Type B pancreatic cell (in vitro differentiated cells): ENCODE measurements at regions not wholly inside any gene's neighbourhood (a gene's known extent, or its start where the extent isn't known, plus 50 kb on each side); places are given as distances from the start of the nearest gene placed in this dataset.
"Not testable (repeated sequence)": the region's sequence is repeated elsewhere in the genome, so short reads cannot be mapped to it uniquely, and the experiment has no call there.

Experiments used
- DNase-seq: peaks from one replicate; pipeline ENCODE4 v3.0.0; 2021; ENCODE audit warnings: mixed read lengths; ENCODE audit not compliant: unreplicated experiment; ENCODE audit errors: extremely low spot score
- H3K27ac Mint-ChIP-seq: 2 replicates; pipeline ENCODE4 v1.8.0; 2021; ENCODE audit warnings: mild to moderate bottlenecking, mixed read lengths
- H3K27me3 Mint-ChIP-seq: 2 replicates; pipeline ENCODE4 v1.8.0; 2021; ENCODE audit warnings: mixed read lengths
- H3K36me3 Mint-ChIP-seq: 2 replicates; pipeline ENCODE4 v1.8.0; 2021; ENCODE audit warnings: mixed read lengths
- H3K4me1 Mint-ChIP-seq: one replicate; pipeline ENCODE4 v1.8.0; 2021; ENCODE audit warnings: mixed read lengths; ENCODE audit not compliant: unreplicated experiment
- H3K4me3 Mint-ChIP-seq: 2 replicates; pipeline ENCODE4 v1.8.0; 2021; ENCODE audit warnings: mild to moderate bottlenecking, mixed read lengths
- H3K9me3 Mint-ChIP-seq: 2 replicates; pipeline ENCODE4 v1.8.0; 2021; ENCODE audit warnings: mixed read lengths
- TF ChIP-seq, protein P1 (sequence below): fragments of 200-600 bp; sonication (generic); conservative IDR thresholded peaks from 2 replicates; pipeline ENCODE4 v1.5.0; 2021; ENCODE audit warnings: antibody characterized with exemption, mild to moderate bottlenecking

- Mint-ChIP-seq H3K9me3 (no peaks in the 10 kb centered on the region), H3K27me3 (no peaks in the 10 kb centered on the region), H3K4me3 (no peak overlapping the region), H3K36me3 (no peaks in the 10 kb centered on the region), H3K27ac (peak overlapping the region; percentile 69), H3K4me1 (peaks cover 10% of the 10 kb centered on the region)
- TF ChIP-seq, protein P1, sequence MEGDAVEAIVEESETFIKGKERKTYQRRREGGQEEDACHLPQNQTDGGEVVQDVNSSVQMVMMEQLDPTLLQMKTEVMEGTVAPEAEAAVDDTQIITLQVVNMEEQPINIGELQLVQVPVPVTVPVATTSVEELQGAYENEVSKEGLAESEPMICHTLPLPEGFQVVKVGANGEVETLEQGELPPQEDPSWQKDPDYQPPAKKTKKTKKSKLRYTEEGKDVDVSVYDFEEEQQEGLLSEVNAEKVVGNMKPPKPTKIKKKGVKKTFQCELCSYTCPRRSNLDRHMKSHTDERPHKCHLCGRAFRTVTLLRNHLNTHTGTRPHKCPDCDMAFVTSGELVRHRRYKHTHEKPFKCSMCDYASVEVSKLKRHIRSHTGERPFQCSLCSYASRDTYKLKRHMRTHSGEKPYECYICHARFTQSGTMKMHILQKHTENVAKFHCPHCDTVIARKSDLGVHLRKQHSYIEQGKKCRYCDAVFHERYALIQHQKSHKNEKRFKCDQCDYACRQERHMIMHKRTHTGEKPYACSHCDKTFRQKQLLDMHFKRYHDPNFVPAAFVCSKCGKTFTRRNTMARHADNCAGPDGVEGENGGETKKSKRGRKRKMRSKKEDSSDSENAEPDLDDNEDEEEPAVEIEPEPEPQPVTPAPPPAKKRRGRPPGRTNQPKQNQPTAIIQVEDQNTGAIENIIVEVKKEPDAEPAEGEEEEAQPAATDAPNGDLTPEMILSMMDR = no peak
- no peak for DNase-seq
Observed at GRCh38 chr3:1456781-1457311, 364.0 kb downstream of the CNTN6 start.

DNA sequence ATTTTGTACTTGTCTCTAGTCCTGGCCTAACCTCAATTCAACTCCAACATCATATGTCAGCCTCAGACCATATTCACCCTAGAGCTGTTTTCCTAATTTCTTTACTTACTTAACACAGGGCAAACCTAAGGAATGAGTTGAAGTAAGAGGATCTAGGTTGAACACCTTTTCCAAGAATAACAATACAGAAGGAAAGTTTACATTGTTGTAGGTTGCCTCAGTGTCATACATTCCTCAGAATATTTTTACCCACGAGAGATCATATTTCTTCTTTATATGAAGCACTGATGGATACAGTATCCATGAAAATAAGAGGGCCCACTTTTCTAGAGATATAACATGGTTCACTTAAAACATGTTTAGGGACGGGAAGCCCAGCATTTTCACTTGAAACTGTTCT, 369.5 kb downstream of the CNTN6 start:
- Mint-ChIP-seq H3K36me3 (no peaks in the 10 kb centered on the region), H3K27ac (no peak overlapping the region), H3K4me3 (no peak overlapping the region), H3K9me3 (no peaks in the 10 kb centered on the region), H3K27me3 (no peaks in the 10 kb centered on the region), H3K4me1 (peaks cover 4% of the 10 kb centered on the region)
- no peak for DNase-seq
- TF ChIP-seq, protein P1 = no peak

DNA sequence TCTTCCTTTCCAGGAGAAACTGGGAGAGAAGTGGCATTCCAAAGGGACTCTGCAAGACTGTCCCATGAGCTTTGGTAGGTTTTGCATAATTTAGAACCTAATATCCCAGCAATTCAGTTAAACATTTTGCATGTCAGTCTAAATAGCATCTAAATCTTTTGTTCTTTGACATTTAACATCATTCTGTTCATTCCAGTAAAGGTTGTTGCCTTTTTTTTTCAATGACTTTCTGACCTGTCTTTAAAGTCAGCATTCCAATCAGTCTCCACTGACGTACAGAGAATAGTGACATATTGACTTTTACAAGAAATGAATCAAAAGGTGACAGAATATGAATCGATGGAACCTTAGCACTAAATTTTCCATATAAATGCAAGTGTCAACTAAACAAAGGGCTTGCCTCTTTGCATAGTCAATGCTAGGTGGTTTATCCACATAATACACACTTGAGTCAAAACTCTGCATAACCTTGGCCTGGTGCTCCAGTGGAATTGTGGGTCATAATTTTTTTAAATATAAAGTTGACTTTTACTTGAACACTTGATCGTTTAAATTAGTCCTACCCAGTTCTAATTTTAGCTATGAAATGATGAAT, 370.1 kb downstream of the CNTN6 start:
- H3K27ac Mint-ChIP-seq = no peak overlapping the region
- H3K4me1 Mint-ChIP-seq = peaks cover 4% of the 10 kb centered on the region
- H3K36me3 Mint-ChIP-seq = no peaks in the 10 kb centered on the region
- H3K4me3 Mint-ChIP-seq = no peak overlapping the region
- no peaks in the 10 kb centered on the region for H3K27me3 Mint-ChIP-seq
- no peaks in the 10 kb centered on the region for H3K9me3 Mint-ChIP-seq
- TF ChIP-seq, protein P1 = no peak
- no peak for DNase-seq

- peaks cover 14% of the 10 kb centered on the region for H3K4me1 Mint-ChIP-seq
- not testable (repeated sequence) for DNase-seq, H3K27ac Mint-ChIP-seq, H3K36me3 Mint-ChIP-seq, H3K9me3 Mint-ChIP-seq, H3K27me3 Mint-ChIP-seq, H3K4me3 Mint-ChIP-seq
Observed at GRCh38 chr3:1465091-1465490, 372.3 kb downstream of the CNTN6 start.

GRCh38 chr3:1468145-1468544, 375.3 kb downstream of the CNTN6 start:
- TF ChIP-seq, protein P1 = no peak
- no peaks in the 10 kb centered on the region for H3K9me3 Mint-ChIP-seq
- no peak overlapping the region for H3K27ac Mint-ChIP-seq
- no peaks in the 10 kb centered on the region for H3K36me3 Mint-ChIP-seq
- H3K4me1 Mint-ChIP-seq = peaks cover 10% of the 10 kb centered on the region
- H3K4me3 Mint-ChIP-seq = no peak overlapping the region
- DNase-seq = no peak
- H3K27me3 Mint-ChIP-seq = no peaks in the 10 kb centered on the region

DNA sequence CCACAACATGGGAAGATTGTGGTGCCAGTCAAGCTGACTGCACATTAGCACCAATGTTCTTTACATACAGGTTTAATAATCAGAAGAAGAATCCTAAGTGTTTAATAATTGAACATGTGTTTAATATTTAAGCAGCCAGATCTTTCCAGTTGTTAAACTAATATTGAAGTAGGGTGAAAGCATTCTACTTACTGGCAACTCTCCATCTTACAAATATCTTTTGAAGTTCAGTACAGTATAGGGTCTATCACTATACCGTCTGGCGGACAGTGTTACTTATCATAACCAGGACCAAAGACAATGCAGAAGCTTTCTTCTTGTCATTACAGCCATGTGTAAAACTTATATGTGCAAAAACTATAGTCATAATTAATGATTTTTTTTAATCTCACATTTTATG, 376.4 kb downstream of the CNTN6 start:
- Mint-ChIP-seq H3K36me3 (no peaks in the 10 kb centered on the region), H3K4me1 (peaks cover 10% of the 10 kb centered on the region), H3K4me3 (no peak overlapping the region), H3K27ac (no peak overlapping the region), H3K9me3 (no peaks in the 10 kb centered on the region), H3K27me3 (no peaks in the 10 kb centered on the region)
- TF ChIP-seq, protein P1 = no peak
- no peak for DNase-seq
